Neural cell (in vitro differentiated cells): ENCODE measurements at regions not wholly inside any gene's neighbourhood (a gene's known extent, or its start where the extent isn't known, plus 50 kb on each side); places are given as distances from the start of the nearest gene placed in this dataset.

Experiments
- EP300 ChIP-seq: fragments of 450-650 bp; conservative IDR thresholded peaks from 2 replicates; pipeline ENCODE4 v1.6.1; 2014; ENCODE audit warnings: antibody characterized with exemption, mild to moderate bottlenecking, moderate library complexity; ENCODE audit not compliant: poor library complexity, severe bottlenecking
- EZH2 ChIP-seq: fragments of 200-600, 300-800 bp; shearing (Covaris generic), sonication (generic); IDR thresholded peaks from 2 replicates; pipeline ENCODE4 v1.6.1; 2014; ENCODE audit warnings: antibody characterized with exemption, low read length, borderline replicate concordance, mild to moderate bottlenecking; ENCODE audit not compliant: insufficient read depth, poor library complexity, severe bottlenecking
- SMC3 ChIP-seq: fragments of 450-650 bp; conservative IDR thresholded peaks from 2 replicates; pipeline ENCODE4 v1.6.1; 2014; ENCODE audit warnings: antibody characterized with exemption, mild to moderate bottlenecking, moderate library complexity; ENCODE audit not compliant: poor library complexity
- TAF1 ChIP-seq: IDR thresholded peaks from 2 replicates; pipeline ENCODE4 v1.6.1; 2012; ENCODE audit warnings: low read depth
- TF ChIP-seq, protein P1 (sequence below): fragments of 450-650 bp; IDR thresholded peaks from 2 replicates; pipeline ENCODE4 v1.5.1; 2014; ENCODE audit warnings: antibody characterized with exemption, mild to moderate bottlenecking, moderate library complexity; ENCODE audit not compliant: poor library complexity, severe bottlenecking
- TF ChIP-seq, protein P2 (sequence below): IDR thresholded peaks from 2 replicates; pipeline ENCODE4 v1.6.1; 2012; ENCODE audit warnings: borderline replicate concordance

DNA sequence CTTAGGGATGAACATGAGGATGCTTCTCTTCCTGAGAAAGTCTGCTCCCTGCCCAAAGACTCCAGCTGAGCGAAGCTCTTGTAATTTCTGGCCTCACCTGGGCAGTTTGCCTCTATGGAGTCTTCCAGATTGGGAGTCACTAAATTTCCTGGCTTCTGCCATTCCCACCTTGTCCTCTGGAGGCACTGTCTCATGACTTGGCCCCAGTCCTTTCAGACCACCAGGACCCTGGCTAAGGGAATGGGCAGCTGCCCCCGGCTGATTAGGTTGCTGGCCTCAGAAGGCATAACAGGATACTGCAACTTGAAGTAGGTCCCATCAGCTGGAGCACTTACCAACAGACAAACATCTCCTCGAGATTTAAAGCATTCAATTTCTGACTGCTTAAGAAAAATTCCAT, 128.1 kb upstream of the SPON1 start:
- TF ChIP-seq EZH2: no peak
- TF ChIP-seq, protein P1, sequence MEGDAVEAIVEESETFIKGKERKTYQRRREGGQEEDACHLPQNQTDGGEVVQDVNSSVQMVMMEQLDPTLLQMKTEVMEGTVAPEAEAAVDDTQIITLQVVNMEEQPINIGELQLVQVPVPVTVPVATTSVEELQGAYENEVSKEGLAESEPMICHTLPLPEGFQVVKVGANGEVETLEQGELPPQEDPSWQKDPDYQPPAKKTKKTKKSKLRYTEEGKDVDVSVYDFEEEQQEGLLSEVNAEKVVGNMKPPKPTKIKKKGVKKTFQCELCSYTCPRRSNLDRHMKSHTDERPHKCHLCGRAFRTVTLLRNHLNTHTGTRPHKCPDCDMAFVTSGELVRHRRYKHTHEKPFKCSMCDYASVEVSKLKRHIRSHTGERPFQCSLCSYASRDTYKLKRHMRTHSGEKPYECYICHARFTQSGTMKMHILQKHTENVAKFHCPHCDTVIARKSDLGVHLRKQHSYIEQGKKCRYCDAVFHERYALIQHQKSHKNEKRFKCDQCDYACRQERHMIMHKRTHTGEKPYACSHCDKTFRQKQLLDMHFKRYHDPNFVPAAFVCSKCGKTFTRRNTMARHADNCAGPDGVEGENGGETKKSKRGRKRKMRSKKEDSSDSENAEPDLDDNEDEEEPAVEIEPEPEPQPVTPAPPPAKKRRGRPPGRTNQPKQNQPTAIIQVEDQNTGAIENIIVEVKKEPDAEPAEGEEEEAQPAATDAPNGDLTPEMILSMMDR: peak; percentile 51
- no peak for TF ChIP-seq SMC3
- TF ChIP-seq TAF1: no peak
- TF ChIP-seq, protein P2, sequence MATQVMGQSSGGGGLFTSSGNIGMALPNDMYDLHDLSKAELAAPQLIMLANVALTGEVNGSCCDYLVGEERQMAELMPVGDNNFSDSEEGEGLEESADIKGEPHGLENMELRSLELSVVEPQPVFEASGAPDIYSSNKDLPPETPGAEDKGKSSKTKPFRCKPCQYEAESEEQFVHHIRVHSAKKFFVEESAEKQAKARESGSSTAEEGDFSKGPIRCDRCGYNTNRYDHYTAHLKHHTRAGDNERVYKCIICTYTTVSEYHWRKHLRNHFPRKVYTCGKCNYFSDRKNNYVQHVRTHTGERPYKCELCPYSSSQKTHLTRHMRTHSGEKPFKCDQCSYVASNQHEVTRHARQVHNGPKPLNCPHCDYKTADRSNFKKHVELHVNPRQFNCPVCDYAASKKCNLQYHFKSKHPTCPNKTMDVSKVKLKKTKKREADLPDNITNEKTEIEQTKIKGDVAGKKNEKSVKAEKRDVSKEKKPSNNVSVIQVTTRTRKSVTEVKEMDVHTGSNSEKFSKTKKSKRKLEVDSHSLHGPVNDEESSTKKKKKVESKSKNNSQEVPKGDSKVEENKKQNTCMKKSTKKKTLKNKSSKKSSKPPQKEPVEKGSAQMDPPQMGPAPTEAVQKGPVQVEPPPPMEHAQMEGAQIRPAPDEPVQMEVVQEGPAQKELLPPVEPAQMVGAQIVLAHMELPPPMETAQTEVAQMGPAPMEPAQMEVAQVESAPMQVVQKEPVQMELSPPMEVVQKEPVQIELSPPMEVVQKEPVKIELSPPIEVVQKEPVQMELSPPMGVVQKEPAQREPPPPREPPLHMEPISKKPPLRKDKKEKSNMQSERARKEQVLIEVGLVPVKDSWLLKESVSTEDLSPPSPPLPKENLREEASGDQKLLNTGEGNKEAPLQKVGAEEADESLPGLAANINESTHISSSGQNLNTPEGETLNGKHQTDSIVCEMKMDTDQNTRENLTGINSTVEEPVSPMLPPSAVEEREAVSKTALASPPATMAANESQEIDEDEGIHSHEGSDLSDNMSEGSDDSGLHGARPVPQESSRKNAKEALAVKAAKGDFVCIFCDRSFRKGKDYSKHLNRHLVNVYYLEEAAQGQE: no peak
- TF ChIP-seq EP300: no peak
